ENCODE measurements at regions not wholly inside any gene's neighbourhood (a gene's known extent, or its start where the extent isn't known, plus 50 kb on each side); places are given as distances from the start of the nearest gene placed in this dataset.

DNA sequence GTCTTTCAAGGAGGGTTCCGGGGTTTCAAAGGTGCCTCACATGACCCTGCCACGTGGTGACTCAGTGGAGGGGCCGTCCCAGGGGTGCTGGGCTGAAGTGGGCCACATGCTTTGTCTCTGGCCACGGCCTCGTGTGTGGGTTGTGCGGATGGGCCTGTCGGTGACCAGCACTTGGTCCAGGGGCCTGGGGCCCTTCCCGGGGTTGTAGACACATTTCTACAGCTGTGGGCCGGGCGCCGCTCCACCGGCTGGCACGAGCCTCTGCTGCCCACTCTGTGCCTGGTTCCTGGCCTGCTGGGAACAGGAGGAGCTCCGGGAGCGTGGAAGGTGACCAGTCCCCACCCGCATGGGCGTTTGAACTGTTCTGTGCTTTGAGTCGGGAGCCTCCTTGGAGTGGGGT, 75.4 kb upstream of the TTC34 start:
- ChIA-PET CTCF (ENCODE audit: partially characterized antibody) (no interaction called here), POLR2A (ENCODE audit: partially characterized antibody) (no interaction called here)
- Histone ChIP-seq H4K91ac (replicated peaks; ENCODE audit: insufficient read length, low read length) (no peak overlapping the region), H3K23ac (ENCODE audit: insufficient read length) (no peak overlapping the region), H3K23me2 (ENCODE audit: low read depth, low read length) (no peaks in the 10 kb centered on the region), H2AK5ac (ENCODE audit: low read depth, low read length) (no peak overlapping the region), H3K4me3 (ENCODE audit: extremely low read depth in 1 of 4, insufficient read depth in 2 of 4, low read depth in 3 of 4, low read length in 4 of 4) (no peak overlapping the region), H3K14ac (ENCODE audit: insufficient read length) (no peak overlapping the region), H3K18ac (ENCODE audit: extremely low read depth, low read length) (no peak overlapping the region), H3K56ac (replicated peaks; ENCODE audit: insufficient read length, low read depth, low read length) (no peak overlapping the region), H4K5ac (ENCODE audit: insufficient read length, low read depth, low read length) (no peak overlapping the region), H3K79me2 (ENCODE audit: control insufficient read depth in 1 of 2, insufficient read depth in 2 of 2, low read length in 2 of 2) (no peaks in the 10 kb centered on the region), H4K20me1 (replicated peaks in 1 of 2; ENCODE audit: control insufficient read depth in 1 of 2, insufficient read depth in 2 of 2, low read length in 2 of 2) (no peaks in the 10 kb centered on the region), H3K4me1 (replicated peaks in 1 of 4; ENCODE audit: control insufficient read depth in 3 of 4, insufficient read depth in 4 of 4, low read length in 3 of 4) (no peaks in the 10 kb centered on the region), H3K9me3 (ENCODE audit: insufficient read depth in 2 of 2, low read depth in 1 of 2, low read length in 1 of 2) (peaks cover 75 to 96% of the 10 kb centered on the region in 2 experiments), H3K27me3 (replicated peaks in 1 of 4; ENCODE audit: control insufficient read depth in 3 of 4, extremely low read depth in 1 of 4, insufficient read depth in 3 of 4, low read length in 3 of 4) (no peaks in the 10 kb centered on the region), H3K9ac (replicated peaks in 1 of 4; ENCODE audit: extremely low read depth in 1 of 4, low read depth in 3 of 4, low read length in 3 of 4) (no peak overlapping the region), H2BK5ac (ENCODE audit: low read depth, low read length) (no peak overlapping the region), H3K36me3 (ENCODE audit: control insufficient read depth in 2 of 4, insufficient read depth in 4 of 4, low read length in 3 of 4) (no peaks in the 10 kb centered on the region), H3K4me2 (ENCODE audit: insufficient read depth in 1 of 2, low read depth in 2 of 2, low read length in 2 of 2) (no peak overlapping the region), H2BK120ac (replicated peaks; ENCODE audit: low read depth, low read length) (no peak overlapping the region), H2BK15ac (ENCODE audit: low read length) (no peak overlapping the region), H4K8ac (ENCODE audit: extremely low read depth, insufficient read depth, low read length) (no peak overlapping the region), H2BK20ac (ENCODE audit: low read length) (no peak overlapping the region), H2BK12ac (ENCODE audit: low read depth, low read length) (no peak overlapping the region), H2AFZ (ENCODE audit: low read length) (no peak overlapping the region), H3K79me1 (ENCODE audit: low read depth, low read length) (no peaks in the 10 kb centered on the region), H3K27ac (ENCODE audit: low read depth, low read length) (no peak overlapping the region), H3K4ac (replicated peaks; ENCODE audit: insufficient read length, low read depth, low read length) (no peak overlapping the region)
- DNase-seq (ENCODE audit: low read depth in 1 of 2, low spot score in 2 of 2) (no peak), FAIRE-seq (no peak)
- no peak for TF ChIP-seq RXRA (IDR thresholded peaks at IDR 0.05; ENCODE audit: insufficient read depth, low read depth, low read length)
- TF ChIP-seq KDM5A (IDR thresholded peaks at IDR 0.05; ENCODE audit: low read length), result no peak
- TF ChIP-seq MAFK (IDR thresholded peaks at IDR 0.05; ENCODE audit: low read depth, low read length), result no peak
- TF ChIP-seq TCF12 (IDR thresholded peaks at IDR 0.05; ENCODE audit: low read depth, low read length), result no peak
- TF ChIP-seq CEBPB (IDR thresholded peaks at IDR 0.05; ENCODE audit: low read depth, low read length), result no peak
- TF ChIP-seq TAF1 (IDR thresholded peaks at IDR 0.05; ENCODE audit: low read depth, low read length), result no peak
- no peak for TF ChIP-seq SP2 (IDR thresholded peaks at IDR 0.05; ENCODE audit: low read length)
- TF ChIP-seq PHF8 (conservative IDR thresholded peaks at IDR 0.05; ENCODE audit: low read depth, low read length), result no peak
- TF ChIP-seq SUZ12 (IDR thresholded peaks at IDR 0.05; ENCODE audit: low read length), result no peak
- no peak for TF ChIP-seq JUND (IDR thresholded peaks at IDR 0.05; ENCODE audit: low read length)
- no peak for TF ChIP-seq FOSL1 (IDR thresholded peaks at IDR 0.05; ENCODE audit: insufficient read depth, low read depth, low read length)
- TF ChIP-seq, protein P1, sequence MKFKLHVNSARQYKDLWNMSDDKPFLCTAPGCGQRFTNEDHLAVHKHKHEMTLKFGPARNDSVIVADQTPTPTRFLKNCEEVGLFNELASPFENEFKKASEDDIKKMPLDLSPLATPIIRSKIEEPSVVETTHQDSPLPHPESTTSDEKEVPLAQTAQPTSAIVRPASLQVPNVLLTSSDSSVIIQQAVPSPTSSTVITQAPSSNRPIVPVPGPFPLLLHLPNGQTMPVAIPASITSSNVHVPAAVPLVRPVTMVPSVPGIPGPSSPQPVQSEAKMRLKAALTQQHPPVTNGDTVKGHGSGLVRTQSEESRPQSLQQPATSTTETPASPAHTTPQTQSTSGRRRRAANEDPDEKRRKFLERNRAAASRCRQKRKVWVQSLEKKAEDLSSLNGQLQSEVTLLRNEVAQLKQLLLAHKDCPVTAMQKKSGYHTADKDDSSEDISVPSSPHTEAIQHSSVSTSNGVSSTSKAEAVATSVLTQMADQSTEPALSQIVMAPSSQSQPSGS (IDR thresholded peaks at IDR 0.05; ENCODE audit: low read length), result no peak
- TF ChIP-seq POU5F1 (IDR thresholded peaks at IDR 0.05; ENCODE audit: low read depth, low read length), result no peak
- WGBS, 2 experiments (ENCODE audit: extremely low coverage in 1 of 2, insufficient coverage in 1 of 2, insufficient read length in 1 of 2, insufficient replicate concordance in 2 of 2, low coverage in 1 of 2, low lambda C conversion rate in 2 of 2, missing lambda C conversion rate in 1 of 2), result 85% methylated on average over 18 of the region's 18 CpGs; no CpG with 5 or more reads in 1 of the 2 experiments
